PC-3 (cell line): ENCODE measurements at regions not wholly inside any gene's neighbourhood (a gene's known extent, or its start where the extent isn't known, plus 50 kb on each side); places are given as distances from the start of the nearest gene placed in this dataset.

ENCODE experiments used
- CTCF ChIP-seq: fragments of 300-600 bp; sonication (generic); conservative IDR thresholded peaks from 2 replicates; pipeline ENCODE4 v1.5.1; 2017; ENCODE audit warnings: antibody characterized with exemption, low read depth, mild to moderate bottlenecking, low read length
- EZH2 ChIP-seq: fragments of 300-600 bp; sonication (generic); IDR thresholded peaks from one replicate; pipeline ENCODE4 v1.6.1; 2017; ENCODE audit warnings: antibody characterized with exemption, mild to moderate bottlenecking, low read length; ENCODE audit not compliant: unreplicated experiment

- no peak for TF ChIP-seq EZH2
- peak; percentile 93 for TF ChIP-seq CTCF
Measured at GRCh38 chr1:101567582-101568189, 330.9 kb downstream of the S1PR1 start.
